K562 (cell line): ENCODE measurements at regions not wholly inside any gene's neighbourhood (a gene's known extent, or its start where the extent isn't known, plus 50 kb on each side); places are given as distances from the start of the nearest gene placed in this dataset.

Experiments
- ATAC-seq: fragments of 200-7000 bp; cut with Tn5 transposase; 3 replicates; pipeline ENCODE4 v1.9.1; 2020; ENCODE audit warnings: moderate library complexity
- BruUV-seq: library from RNA; stranded (reverse); fragments of 400-500 nt; replicated peaks from 2 replicates; lab custom pipeline; 2021; lab: Mats Ljungman, UMichigan
- CTCF ChIA-PET: fragments of 300-600 bp; formaldehyde crosslinking; extraction: SDS; loops from one replicate; lab custom pipeline; 2021; ENCODE audit warnings: low intra/inter-chr PET ratio; lab: Yijun Ruan, JAX
- POLR2A ChIA-PET: fragments of 300-600, 350-650 bp; sonication (Branson Sonifier 250); formaldehyde crosslinking; extraction: SDS; loops from one replicate; lab custom pipeline; 2021; ENCODE audit warnings: antibody characterized with exemption, inconsistent platforms; lab: Yijun Ruan, JAX
- DNase-seq, 4 experiments: peaks; one replicate each; pipeline versions ENCODE4 v3.0.0 to v3.0.0-alpha.2; 2011 to 2018; ENCODE audit warnings: low spot score in 3 of 4, mixed read lengths in 3 of 4; ENCODE audit errors: extremely low read depth in 1 of 4
- FAIRE-seq: peaks from 2 replicates; lab custom pipeline; 2011; peaks lifted over from hg19 to GRCh38; lab: Jason Lieb, UNC
- H2AFZ ChIP-seq: 2 replicates; pipeline ENCODE4 v1.6.0; 2011; ENCODE audit warnings: low read depth, low read length, control low read depth, inconsistent platforms
- H3K27ac ChIP-seq: fragments of 200-600 bp; 3 replicates; pipeline ENCODE4 v1.8.0; 2011; ENCODE audit warnings: low read depth, mild to moderate bottlenecking, control low read depth, inconsistent platforms, low read length, moderate library complexity, mixed read lengths; ENCODE audit errors: extremely low read depth
- H3K27me3 ChIP-seq, 2 experiments: fragments of 300-600 bp in 1 of 2; 2 replicates in 1 of 2; 3 replicates in 1 of 2; pipeline versions ENCODE4 v1.6.0 to v1.8.0; 2011; ENCODE audit warnings: inconsistent platforms in 2 of 2, low read length in 2 of 2, mild to moderate bottlenecking in 1 of 2, mixed read lengths in 1 of 2, moderate library complexity in 1 of 2; ENCODE audit not compliant: control insufficient read depth in 2 of 2, insufficient read depth in 2 of 2
- H3K36me3 ChIP-seq: fragments of 300-600 bp; 3 replicates; pipeline ENCODE4 v1.8.0; 2011; ENCODE audit warnings: mild to moderate bottlenecking, low read length, inconsistent platforms; ENCODE audit not compliant: control insufficient read depth, insufficient read depth
- H3K4me1 ChIP-seq, 2 experiments: fragments of 200-600 bp in 1 of 2; replicated peaks in 1 of 2; 2 replicates in 1 of 2; 3 replicates in 1 of 2; pipeline versions ENCODE4 v1.5.1 to v1.8.0; 2011; ENCODE audit warnings: inconsistent platforms in 2 of 2, low read length in 2 of 2, mild to moderate bottlenecking in 1 of 2, mixed read lengths in 1 of 2, moderate library complexity in 1 of 2; ENCODE audit not compliant: control insufficient read depth in 2 of 2, insufficient read depth in 2 of 2
- H3K4me2 ChIP-seq: 2 replicates; pipeline ENCODE4 v1.6.1; 2011; ENCODE audit warnings: low read length, control low read depth, inconsistent platforms, mixed read lengths; ENCODE audit not compliant: insufficient read depth
- H3K4me3 ChIP-seq: fragments of 200-600 bp; sonication (generic), shearing (Covaris generic); 2 replicates; pipeline ENCODE4 v1.5.1; 2016; ENCODE audit warnings: control low read depth, inconsistent platforms
- H3K79me2 ChIP-seq: fragments of 200-600 bp; 3 replicates; pipeline ENCODE4 v1.8.0; 2011; ENCODE audit warnings: low read length, inconsistent platforms; ENCODE audit not compliant: control insufficient read depth, insufficient read depth
- H3K9ac ChIP-seq, 2 experiments: 2 replicates each; pipeline versions ENCODE4 v1.6.0 to v1.6.1; 2011; ENCODE audit warnings: low read depth in 2 of 2, low read length in 2 of 2, control low read depth in 1 of 2, inconsistent platforms in 1 of 2, mild to moderate bottlenecking in 1 of 2, mixed read lengths in 1 of 2; ENCODE audit not compliant: insufficient read depth in 1 of 2
- H3K9me1 ChIP-seq: one replicate; pipeline ENCODE4 v1.6.0; 2011; ENCODE audit warnings: inconsistent platforms, mild to moderate bottlenecking, low read length, moderate library complexity; ENCODE audit not compliant: control insufficient read depth, insufficient read depth
- H3K9me3 ChIP-seq: replicated peaks from 2 replicates; pipeline ENCODE4 v1.5.1; 2011; ENCODE audit warnings: low read depth, low read length, inconsistent platforms; ENCODE audit not compliant: control insufficient read depth, insufficient read depth
- H4K20me1 ChIP-seq: replicated peaks from 2 replicates; pipeline ENCODE4 v1.6.1; 2011; ENCODE audit warnings: low read length, inconsistent platforms, mixed read lengths; ENCODE audit not compliant: control insufficient read depth, insufficient read depth
- ADNP ChIP-seq: fragments of 200-800 bp; sonication (Bioruptor generic); IDR thresholded peaks from 2 replicates; pipeline ENCODE4 v1.6.1; 2016; ENCODE audit warnings: missing genetic modification characterization, missing compliant biosample characterization
- CREBBP ChIP-seq: IDR thresholded peaks from one replicate; pipeline ENCODE4 v1.6.1; 2012; ENCODE audit warnings: low read depth, mild to moderate bottlenecking, control low read depth, inconsistent platforms, low read length
- GATAD2B ChIP-seq: fragments of 450-650 bp; IDR thresholded peaks from 2 replicates; pipeline ENCODE4 v1.6.1; 2017; ENCODE audit warnings: mild to moderate bottlenecking, borderline replicate concordance
- HDAC3 ChIP-seq: fragments of 450-650 bp; IDR thresholded peaks from 2 replicates; pipeline ENCODE4 v1.6.1; 2018; ENCODE audit warnings: borderline replicate concordance, mild to moderate bottlenecking, moderate library complexity; ENCODE audit not compliant: partially characterized antibody
- HOXB6 ChIP-seq: fragments of 250-450 bp; sonication (Bioruptor Pico); IDR thresholded peaks from 2 replicates; pipeline ENCODE4 v1.5.1; 2022; ENCODE audit warnings: mild to moderate bottlenecking, borderline replicate concordance
- MYBL2 ChIP-seq, 2 experiments: fragments of 450-650 bp in 1 of 2; sonication (generic) in 1 of 2; formaldehyde crosslinking in 1 of 2; IDR thresholded peaks; 2 replicates each; pipeline versions ENCODE4 v1.6.1 to v1.8.1; 2017 to 2022; ENCODE audit warnings: borderline replicate concordance in 1 of 2, inconsistent platforms in 1 of 2, low read depth in 1 of 2, mild to moderate bottlenecking in 1 of 2, missing genetic modification reagents in 1 of 2, moderate library complexity in 1 of 2
- NR2C2 ChIP-seq, 2 experiments: fragments of 200-800 bp in 1 of 2; sonication (Bioruptor generic) in 1 of 2; sonication (generic) in 1 of 2; formaldehyde crosslinking in 1 of 2; IDR thresholded peaks; 2 replicates each; pipeline versions ENCODE4 v1.6.1 to v1.8.0; 2016 to 2022; ENCODE audit warnings: mild to moderate bottlenecking in 1 of 2, missing compliant biosample characterization in 1 of 2, missing genetic modification characterization in 1 of 2, missing genetic modification reagents in 1 of 2
- RFX1 ChIP-seq: fragments of 450-650 bp; IDR thresholded peaks from 2 replicates; pipeline ENCODE4 v1.6.1; 2016; ENCODE audit warnings: mild to moderate bottlenecking, moderate library complexity
- SETDB1 ChIP-seq: IDR thresholded peaks from one replicate; pipeline ENCODE4 v1.6.1; 2012; ENCODE audit warnings: low read length, control low read depth, inconsistent platforms
- SMARCA5 ChIP-seq: fragments of 450-650 bp; IDR thresholded peaks from 2 replicates; pipeline ENCODE4 v1.6.1; 2016
- SUPT5H ChIP-seq: fragments of 450-650 bp; IDR thresholded peaks from 2 replicates; pipeline ENCODE4 v1.6.1; 2016
- TAF1 ChIP-seq: IDR thresholded peaks from 2 replicates; pipeline ENCODE4 v1.6.1; 2011; ENCODE audit warnings: mild to moderate bottlenecking, low read length, moderate library complexity; ENCODE audit not compliant: insufficient read depth, control insufficient read depth, severe bottlenecking; ENCODE audit errors: extremely low read depth
- ZNF445 ChIP-seq: fragments of 250-450 bp; sonication (Bioruptor Pico); IDR thresholded peaks from 2 replicates; pipeline ENCODE4 v1.4.0; 2020; ENCODE audit warnings: low read depth, mild to moderate bottlenecking, moderate library complexity
- ZNF785 ChIP-seq: fragments of 250-450 bp; sonication (Bioruptor Pico); IDR thresholded peaks from 2 replicates; pipeline ENCODE4 v1.4.0; 2020; ENCODE audit warnings: mild to moderate bottlenecking
- ZNF830 ChIP-seq: fragments of 250-450 bp; sonication (Bioruptor Pico); IDR thresholded peaks from 2 replicates; pipeline ENCODE4 v1.5.0; 2021; ENCODE audit warnings: mild to moderate bottlenecking
- WGBS: fragments of 100-300 bp; shearing (Covaris generic); methylation state at CpG from one replicate; pipeline ENCODE4 v1.1.6; 2016; ENCODE audit warnings: low coverage, mixed read lengths; ENCODE audit not compliant: insufficient coverage; ENCODE audit errors: missing lambda C conversion rate; 5-methylcytosine and 5-hydroxymethylcytosine counted together
- in situ Hi-C: fragments of 300-500 bp; cut with MboI; formaldehyde crosslinking; loops from 4 replicates; pipeline ENCODE4 v1.15.0; 2018; ENCODE audit warnings: inconsistent platforms, mixed read lengths
- intact Hi-C: fragments of 100-400 bp; cut with micrococcal nuclease; formaldehyde crosslinking; loops from 2 replicates; pipeline ENCODE4 v1.14.2; 2022

DNA sequence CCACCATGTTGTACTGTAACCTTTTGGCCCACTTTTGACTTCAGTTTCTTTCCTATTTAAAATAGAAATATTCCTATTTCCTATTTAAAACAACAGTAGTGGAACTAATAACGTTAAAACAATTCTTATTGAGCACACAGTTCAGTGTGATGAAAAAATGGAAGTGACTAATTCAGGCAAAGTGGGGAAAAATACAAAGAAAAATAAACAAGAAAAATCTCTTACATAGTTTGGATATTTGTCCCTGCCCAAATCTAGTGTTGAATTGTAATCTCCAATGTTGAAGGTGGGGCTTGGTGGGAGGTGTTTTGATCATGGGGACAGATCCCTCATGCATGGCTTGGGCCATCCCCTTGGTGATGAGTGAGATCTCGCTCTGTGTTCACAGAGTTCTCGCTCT, 198.1 kb upstream of the CPHXL start (continued):
- TF ChIP-seq ZNF785 (CRISPR knock-in tag) (no peak), ZNF830 (CRISPR knock-in tag) (no peak), ZNF445 (no peak), NR2C2 (CRISPR knock-in tag; IDR thresholded peaks at IDR 0.05) (no peak), NR2C2 (tag; IDR thresholded peaks at IDR 0.05) (no peak), ADNP (tag) (no peak), HOXB6 (CRISPR knock-in tag) (no peak), CREBBP (no peak), TAF1 (no peak), MYBL2 (IDR thresholded peaks at IDR 0.05; ENCODE audit: low read depth) (no peak), MYBL2 (CRISPR knock-in tag; IDR thresholded peaks at IDR 0.05; ENCODE audit: borderline replicate concordance) (no peak), GATAD2B (no peak)

DNA sequence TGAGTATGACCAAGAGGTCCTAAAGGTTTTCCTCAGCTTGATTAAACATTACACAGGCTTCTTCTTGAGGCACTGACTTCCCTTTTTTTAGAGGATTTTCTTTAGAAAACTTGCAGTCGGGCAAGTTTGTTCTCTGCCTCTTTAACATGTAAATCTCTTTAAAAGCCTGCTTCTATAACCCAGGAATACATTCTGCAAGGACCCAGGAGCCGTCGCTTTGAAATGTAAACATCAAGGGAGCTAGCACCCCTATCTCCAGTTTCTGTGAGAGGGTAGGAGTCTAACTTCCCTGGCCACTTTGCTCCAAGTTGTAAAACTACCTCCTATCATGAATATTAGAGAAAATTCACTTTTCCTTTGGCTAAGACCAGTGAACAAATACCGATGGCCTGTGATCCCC, 201.5 kb upstream of the CPHXL start:
- no peak overlapping the region for H3K27ac ChIP-seq
- in situ Hi-C loops = no loop called here
- no peak overlapping the region for H3K4me2 ChIP-seq
- no peak overlapping the region for H3K9ac ChIP-seq
- 5% methylated on average over 4 of the region's 4 CpGs for WGBS
- H3K36me3 ChIP-seq = no peaks in the 10 kb centered on the region
- no peak overlapping the region for H3K4me3 ChIP-seq
- H3K9me1 ChIP-seq = no peaks in the 10 kb centered on the region
- no peak for TF ChIP-seq SUPT5H
- TF ChIP-seq SETDB1 = no peak
- TF ChIP-seq SMARCA5 = no peak
- no peak for TF ChIP-seq RFX1
- TF ChIP-seq HDAC3 = no peak
- TF ChIP-seq, all 486 proteins: peak for 0
- intact Hi-C loops = no loop called here
- no peaks in the 10 kb centered on the region for H3K79me2 ChIP-seq
- ATAC-seq = no peak
- FAIRE-seq = no peak
- POLR2A ChIA-PET = no interaction called here
- no TSS peak for BruUV-seq
- H2AFZ ChIP-seq = no peak overlapping the region
- CTCF ChIA-PET = no interaction called here
- no peaks in the 10 kb centered on the region for H3K27me3 ChIP-seq
- no peak for DNase-seq
- H3K4me1 ChIP-seq = no peaks in the 10 kb centered on the region
- no peaks in the 10 kb centered on the region for H4K20me1 ChIP-seq
- H3K9me3 ChIP-seq = no peaks in the 10 kb centered on the region
